ENCODE measurements at regions not wholly inside any gene's neighbourhood (a gene's known extent, or its start where the extent isn't known, plus 50 kb on each side); places are given as distances from the start of the nearest gene placed in this dataset. TPM values are rescaled to one million over a fixed set of nuclear protein-coding genes. Genes with fewer than 3 reads are reported as not detected.

DNA sequence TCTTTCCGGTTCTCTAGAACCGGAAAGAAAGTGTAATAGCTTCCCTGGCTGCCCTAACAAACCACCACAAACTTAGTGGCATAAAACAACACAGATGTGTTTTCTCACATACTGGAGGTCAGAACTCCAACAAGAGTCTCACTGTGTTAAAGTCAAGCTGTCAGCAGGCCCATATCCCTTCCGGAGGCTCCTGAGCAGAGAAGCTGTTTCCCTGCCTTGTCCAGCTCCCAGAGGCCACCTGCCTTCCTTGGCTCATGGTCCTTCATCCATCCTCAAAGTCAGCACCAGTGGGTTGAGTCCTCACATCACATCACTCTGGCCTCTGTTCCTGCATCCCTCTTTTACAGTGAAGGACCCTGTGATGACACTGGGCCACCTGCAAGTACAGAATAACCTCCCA, 49.8 kb upstream of the HMX1 start:
- Histone ChIP-seq H3K4me3 (ENCODE audit: insufficient read depth in 1 of 2, low read depth in 1 of 2, low read length in 2 of 2) (no peak overlapping the region), H2BK15ac (ENCODE audit: low read depth, poor library complexity, severe bottlenecking) (no peak overlapping the region), H2AK5ac (ENCODE audit: low read length, severe bottlenecking) (no peak overlapping the region), H2BK120ac (ENCODE audit: low read depth, low read length) (no peak overlapping the region), H3K27ac (ENCODE audit: low read length, poor library complexity, severe bottlenecking) (no peak overlapping the region), H4K8ac (ENCODE audit: low read length) (no peak overlapping the region), H2AFZ (ENCODE audit: low read depth, low read length) (no peak overlapping the region), H3K4me2 (ENCODE audit: low read length, poor library complexity, severe bottlenecking) (peak overlapping the region; percentile 3), H3K14ac (ENCODE audit: low read length in 2 of 2) (no peak overlapping the region), H3K4me1 (ENCODE audit: control insufficient read depth, insufficient read depth, low read depth, low read length) (no peaks in the 10 kb centered on the region), H2BK12ac (ENCODE audit: low read length in 2 of 2) (no peak overlapping the region), H3K18ac (ENCODE audit: low read depth in 1 of 2, low read length in 2 of 2) (no peak overlapping the region), H3K9ac (ENCODE audit: low read length) (no peak overlapping the region), H4K91ac (ENCODE audit: low read length) (no peak overlapping the region), H3K79me1 (replicated peaks; ENCODE audit: low read length, poor library complexity, severe bottlenecking) (no peaks in the 10 kb centered on the region), H3K23ac (ENCODE audit: low read length in 2 of 2) (no peak overlapping the region), H3K4ac (ENCODE audit: low read depth in 1 of 2, low read length in 2 of 2) (no peak overlapping the region), H2BK5ac (ENCODE audit: low read depth, low read length, poor library complexity, severe bottlenecking) (no peak overlapping the region), H3K36me3 (ENCODE audit: control insufficient read depth in 1 of 2, insufficient read depth in 2 of 2, low read depth in 1 of 2, low read length in 2 of 2) (no peaks in the 10 kb centered on the region), H3K27me3 (ENCODE audit: control insufficient read depth in 1 of 2, insufficient read depth in 1 of 2, low read length in 2 of 2) (peaks cover 0 to 26% of the 10 kb centered on the region in 2 experiments), H3K9me3 (ENCODE audit: control insufficient read depth, low read length) (peaks cover 17% of the 10 kb centered on the region)
- DNase-seq: no peak
- 77% methylated on average over 3 of the region's 3 CpGs for WGBS

Small RNA genes in the stretch of these regions (small RNA-seq; reads per million reads assigned to genes)
- not detected for gene SNRPCP16 (ENCODE audit: low read depth)
